ENCODE measurements at regions not wholly inside any gene's neighbourhood (a gene's known extent, or its start where the extent isn't known, plus 50 kb on each side); places are given as distances from the start of the nearest gene placed in this dataset.
"Not testable (repeated sequence)": the region's sequence is repeated elsewhere in the genome, so short reads cannot be mapped to it uniquely, and the experiment has no call there.

DNA sequence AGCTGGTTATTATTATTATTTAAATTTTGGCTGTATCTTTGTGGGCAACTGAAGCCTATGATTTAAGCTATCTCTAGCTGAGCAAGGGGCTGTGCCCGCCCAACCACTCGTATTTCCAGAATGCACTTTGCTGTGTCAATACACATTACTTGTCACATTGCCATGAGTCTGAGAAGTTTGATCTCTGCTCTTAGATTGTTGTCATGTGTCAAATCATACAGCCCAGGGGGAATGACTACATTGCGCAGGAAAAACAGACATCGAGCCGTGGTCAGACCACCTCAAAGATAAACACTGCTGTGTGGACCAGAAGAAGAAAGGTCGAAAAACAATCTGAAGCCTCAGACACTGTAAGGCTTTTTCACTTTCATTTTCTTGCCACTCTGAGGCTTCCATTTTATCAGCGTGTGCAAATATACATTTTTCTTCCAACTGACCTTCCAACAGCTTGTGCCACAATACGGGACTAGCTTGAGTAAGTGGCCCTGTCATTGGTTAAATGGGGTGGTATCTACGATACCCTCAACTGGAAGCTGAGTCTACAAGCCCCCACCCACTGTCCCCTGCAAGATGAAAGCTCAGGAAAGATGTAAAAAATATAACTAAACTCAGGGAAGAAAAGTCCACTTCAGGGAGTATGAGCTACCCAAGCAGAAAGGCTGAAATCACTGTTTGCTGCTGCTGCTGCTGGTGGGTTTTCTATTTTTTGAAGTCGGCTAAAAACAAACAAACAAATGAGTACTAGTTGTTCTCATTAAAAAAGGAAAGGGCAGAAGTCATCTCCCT, 603.0 kb downstream of the BNC2 start:
- DNase-seq (ENCODE audit: extremely low read depth, low read depth, low spot score): no peak

DNA sequence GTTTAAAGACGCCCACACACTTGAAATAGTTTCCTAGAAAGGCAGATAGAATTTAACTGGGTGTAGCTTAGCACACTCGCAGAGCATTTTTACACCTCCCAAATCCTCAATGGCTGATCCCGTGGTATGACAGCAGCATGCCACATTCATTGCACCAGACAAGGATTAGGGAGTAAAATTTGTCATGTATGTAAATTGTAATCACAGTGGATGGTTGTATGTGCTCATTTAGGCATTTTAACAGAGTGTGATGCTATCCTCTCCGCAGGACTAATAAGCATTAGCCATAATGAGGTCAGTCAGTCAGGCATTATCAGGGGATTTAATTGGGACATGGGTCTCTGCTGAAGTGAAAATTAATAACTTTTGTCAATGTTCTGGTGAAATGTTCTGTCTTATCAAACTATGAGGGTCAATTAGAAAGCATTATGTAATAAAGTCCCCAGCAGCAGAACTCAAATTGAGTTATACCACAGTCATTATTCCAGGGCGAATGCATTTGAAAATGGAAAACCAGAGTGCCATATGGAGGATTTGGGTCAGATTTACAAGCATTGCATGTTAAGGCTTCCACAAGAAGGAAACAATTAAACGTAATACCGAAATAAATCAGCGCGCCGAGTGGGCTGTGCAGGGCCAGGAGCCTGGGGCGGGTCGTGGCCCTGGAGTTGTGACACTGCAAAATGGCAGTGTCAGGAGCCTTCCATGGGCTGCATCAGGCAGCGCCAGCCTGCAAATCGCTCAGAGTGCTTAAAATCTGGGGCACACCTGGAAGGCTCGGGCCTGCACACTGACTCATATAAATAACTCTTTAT, 602.2 kb downstream of the BNC2 start:
- no peak for DNase-seq (ENCODE audit: extremely low read depth, low read depth, low spot score)

DNA sequence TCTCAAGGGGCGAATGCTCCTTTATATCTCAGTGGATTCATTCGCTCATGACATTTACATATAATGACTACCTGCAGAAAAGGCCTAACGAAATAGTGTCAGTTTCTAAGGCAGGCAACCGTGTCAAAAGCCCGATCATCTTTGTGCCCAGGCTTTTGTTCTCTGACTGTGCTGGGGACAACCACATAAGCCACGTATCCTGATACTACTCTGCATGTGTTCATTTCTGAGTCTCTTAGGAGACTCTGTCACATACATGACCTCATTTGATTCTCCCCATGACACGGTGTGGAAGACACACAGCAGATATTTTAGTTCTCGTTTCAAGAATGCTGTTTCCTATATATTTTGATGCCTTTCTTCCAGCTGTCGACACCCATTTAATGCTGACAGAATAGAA, 598.5 kb downstream of the BNC2 start:
- DNase-seq (ENCODE audit: extremely low read depth, low read depth, low spot score): no peak

DNA sequence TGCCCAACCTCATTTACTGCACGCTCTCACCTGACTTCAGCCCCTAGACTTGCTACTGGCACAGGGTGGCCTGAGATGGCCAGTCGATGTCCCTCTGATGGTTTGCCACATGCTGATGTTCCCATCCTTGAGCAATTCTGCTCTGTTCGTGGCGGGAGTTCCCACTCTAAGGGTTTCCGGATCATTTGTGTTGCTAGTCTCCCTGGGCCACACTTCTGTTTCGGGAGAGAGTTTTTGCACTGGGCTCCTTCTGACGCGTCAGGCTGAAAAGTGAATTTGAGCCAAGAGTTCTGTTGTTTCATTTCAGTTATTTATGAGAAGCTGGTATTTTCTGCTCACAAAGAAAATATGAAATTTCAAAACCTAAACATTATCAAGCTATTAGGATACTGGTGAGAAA, 597.7 kb downstream of the BNC2 start:
- no peak for DNase-seq (ENCODE audit: extremely low read depth, low read depth, low spot score)

DNA sequence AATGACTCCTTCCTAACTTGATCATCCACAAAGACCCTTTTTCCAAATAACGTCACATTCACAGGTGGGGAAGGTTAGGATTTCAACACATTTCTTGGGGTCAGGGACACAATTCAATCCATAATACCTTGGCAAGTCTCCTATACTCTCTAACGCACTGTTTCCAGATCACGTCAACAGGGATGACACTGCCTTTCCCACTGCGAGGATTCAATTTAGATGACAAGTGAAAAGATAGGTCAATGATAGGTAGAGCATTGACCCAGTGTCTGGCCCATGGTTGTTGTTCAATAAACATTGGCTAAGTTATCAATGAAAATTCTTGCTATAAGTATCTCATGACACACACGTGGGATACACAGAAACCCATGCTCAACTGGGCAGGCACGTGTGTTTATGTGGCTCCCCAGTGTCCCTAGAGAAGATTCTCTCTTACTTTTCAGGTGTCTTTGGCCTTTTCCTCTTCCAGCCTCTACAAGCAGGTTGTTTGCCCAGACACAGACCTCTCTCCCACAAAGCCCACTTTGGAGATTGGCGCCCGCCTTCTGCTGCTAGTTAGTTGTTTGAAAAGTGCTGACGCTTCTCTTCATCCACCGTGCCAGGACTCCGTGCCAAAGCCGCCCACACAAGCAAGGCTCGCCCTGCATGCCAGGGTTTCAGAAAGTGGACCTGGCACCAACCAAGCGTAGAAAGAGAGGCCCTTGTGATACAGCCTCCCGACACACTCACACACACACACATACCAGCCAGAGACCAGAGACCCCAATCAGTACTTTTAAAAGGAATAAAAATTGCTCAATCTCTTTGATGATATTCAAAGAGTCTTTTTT, 594.5 kb downstream of the BNC2 start:
- no peak for DNase-seq (ENCODE audit: extremely low read depth, low read depth, low spot score)

DNA sequence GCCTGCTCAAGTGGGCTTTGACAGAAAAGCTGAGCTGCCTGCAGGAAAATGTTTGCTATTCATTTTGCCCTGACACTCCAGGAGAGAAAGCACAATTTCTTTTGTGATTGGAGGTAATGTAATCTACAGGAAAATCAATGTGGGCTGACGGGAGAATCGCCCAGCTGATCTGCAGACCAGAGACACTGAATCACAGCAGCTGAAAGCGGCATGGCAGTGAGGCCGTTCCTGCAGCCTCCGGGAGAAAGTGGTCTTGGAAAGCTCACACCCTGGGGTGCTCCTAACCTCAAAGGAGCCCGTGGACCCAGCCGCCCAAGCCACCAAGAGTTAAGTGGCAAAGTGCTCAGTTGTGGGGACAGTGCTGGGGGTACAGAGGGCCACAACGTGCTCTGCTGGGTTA, 593.6 kb downstream of the BNC2 start:
- DNase-seq (ENCODE audit: extremely low read depth, low read depth, low spot score): no peak

DNA sequence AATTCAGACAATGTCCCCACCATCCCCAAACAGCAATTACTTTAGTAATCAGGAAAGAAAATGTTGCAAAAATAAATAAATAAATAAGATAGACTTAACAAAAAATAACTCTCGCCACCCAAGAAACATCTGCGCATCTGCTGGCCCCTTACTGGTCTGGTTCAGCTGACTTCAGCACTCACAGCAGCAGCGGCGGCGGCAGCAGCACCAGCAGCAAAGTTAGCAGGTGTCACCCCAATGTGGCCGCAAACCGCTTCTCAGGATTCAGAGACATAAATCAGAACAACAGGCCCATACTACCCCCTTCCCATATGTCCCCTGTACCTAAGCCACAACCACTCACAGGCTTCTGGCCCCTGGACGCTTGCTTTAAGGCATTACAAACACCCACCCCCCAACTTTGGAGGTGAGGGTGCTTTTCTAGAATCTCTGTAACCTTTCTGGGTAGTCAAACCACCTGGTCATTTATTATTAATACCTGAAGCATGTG, 593.0 kb downstream of the BNC2 start:
- DNase-seq (ENCODE audit: extremely low read depth, low read depth, low spot score): no peak

DNA sequence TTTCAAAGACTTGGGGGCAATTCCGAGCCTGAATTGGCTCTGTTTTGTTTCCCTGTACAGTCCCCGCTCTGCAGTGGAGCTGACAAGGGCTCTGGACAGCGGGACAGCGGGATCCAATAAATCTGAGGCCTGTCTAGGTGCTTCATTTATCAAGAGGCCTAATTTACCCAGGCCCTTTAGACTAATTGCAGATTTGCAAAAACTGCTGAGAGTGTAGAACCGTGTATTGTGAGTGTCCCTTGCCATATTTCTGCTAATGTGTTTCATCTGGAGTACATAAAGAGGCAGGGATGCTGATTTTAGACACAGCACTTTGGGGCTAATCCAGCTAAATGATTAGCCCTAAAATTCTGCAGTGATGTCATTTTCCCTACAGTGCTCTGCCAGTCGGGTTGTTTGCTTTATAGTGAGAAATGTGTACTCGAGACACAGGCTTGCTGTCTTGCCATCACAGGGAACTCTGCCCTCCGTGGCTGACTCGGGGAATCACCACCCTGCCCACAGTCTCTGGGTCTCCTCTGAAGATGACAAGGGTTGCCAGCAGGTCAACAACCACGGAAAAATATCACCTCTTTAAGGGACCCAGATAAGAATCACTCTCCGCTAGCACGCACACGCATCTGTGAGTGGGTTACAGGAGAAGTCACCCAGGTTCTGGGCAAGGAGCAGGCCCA, 592.0 kb downstream of the BNC2 start:
- DNase-seq (ENCODE audit: extremely low read depth, low read depth, low spot score): no peak

DNA sequence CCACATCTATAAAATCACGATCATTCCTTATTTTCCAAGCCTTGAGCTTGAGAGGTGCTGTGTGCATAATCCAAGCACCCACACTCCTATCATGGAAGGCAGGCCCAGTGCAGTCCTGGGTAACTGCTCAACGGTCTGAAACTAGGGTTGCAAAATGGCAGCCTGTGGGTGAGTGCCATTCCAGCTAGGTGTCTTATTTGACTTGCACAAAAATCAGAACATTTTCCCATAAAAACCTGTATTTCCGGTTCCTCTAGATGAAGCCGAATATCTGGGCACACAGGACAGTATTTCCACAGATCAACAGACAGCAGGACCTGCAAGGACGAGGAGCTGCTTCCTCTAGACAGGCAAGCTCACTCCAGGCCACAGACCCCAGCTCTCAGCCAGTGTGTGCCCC, 588.8 kb downstream of the BNC2 start:
- DNase-seq (ENCODE audit: extremely low read depth, low read depth, low spot score): no peak

DNA sequence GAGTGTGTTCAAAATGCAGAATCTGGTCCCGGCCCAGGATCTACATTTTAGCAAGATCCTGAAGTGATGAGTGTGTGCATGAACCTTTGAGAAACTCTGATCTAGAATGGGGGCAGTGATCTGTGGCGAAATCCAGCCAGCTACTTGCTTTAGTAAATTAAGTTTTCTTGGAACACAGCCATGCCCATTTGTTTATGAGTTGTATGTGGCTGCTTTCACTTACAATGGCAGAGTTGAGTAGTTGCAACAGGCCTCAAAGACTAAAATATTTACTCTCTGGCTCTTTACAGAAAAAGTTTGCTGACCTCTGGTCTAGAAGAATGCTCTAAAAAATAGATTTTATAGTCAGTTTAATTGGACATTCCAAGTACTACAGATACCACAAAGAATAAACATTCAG, 588.3 kb downstream of the BNC2 start:
- no peak for DNase-seq (ENCODE audit: extremely low read depth, low read depth, low spot score)

DNA sequence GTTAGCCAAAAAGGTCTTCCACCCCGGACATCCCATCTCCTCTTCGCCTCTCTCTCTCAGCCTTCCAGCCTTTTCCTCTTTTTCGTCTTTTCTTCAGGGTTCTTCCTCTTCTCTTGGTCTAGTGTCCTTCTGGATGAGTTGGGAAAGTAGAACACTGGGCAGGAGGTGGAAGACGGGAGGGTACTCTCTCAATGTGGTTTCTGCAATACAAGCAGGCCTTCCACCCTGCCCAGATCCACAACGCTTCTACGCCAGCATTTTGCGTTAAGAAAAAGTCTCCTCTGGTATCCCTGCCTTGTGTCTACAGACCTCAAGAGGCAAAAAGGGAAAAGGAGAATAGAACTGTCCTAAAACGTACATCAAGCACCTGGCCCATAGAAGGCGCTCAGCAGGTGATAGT, 587.8 kb downstream of the BNC2 start:
- no peak for DNase-seq (ENCODE audit: extremely low read depth, low read depth, low spot score)

DNA sequence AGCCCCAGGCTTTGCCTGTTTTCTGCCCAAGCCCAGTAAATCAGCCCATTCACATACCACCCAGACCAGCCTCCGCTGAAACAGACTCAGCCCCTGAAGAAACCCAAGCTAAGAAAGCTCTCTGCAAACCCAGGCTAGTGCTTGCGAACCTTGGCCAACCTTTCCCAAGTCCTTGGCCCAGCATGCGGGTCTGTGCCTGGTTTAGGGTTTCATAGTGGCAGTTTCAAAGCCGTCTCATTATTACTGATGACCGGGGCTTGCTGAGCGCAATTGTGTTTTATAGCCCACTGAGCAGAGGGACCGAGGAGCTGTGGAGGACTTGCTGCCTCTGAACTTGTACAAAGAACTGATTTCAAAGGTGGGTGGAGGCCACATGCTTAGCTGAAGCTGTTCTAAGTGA, 584.3 kb downstream of the BNC2 start:
- DNase-seq (ENCODE audit: extremely low read depth, low read depth, low spot score): no peak

DNA sequence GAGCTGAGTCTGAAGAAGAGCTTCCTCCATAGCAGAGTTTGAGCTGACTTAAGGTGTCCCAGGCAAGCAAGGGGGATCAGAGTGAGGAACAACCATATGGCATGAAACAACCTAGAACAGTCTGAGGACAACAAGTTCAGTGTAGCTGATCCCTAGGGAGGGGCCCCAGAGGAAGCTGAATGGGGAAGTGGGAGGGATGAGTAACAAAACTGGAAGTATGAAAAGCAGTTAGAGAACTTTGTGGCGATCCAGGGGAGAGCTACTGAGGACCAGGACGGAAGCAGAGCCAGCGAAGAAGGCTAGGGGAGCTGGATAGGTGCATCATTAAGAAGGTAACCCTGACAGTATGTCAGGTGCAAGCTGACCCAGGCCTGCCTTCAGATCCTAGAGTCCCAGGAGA, 580.8 kb downstream of the BNC2 start:
- DNase-seq (ENCODE audit: extremely low read depth, low read depth, low spot score): no peak

DNA sequence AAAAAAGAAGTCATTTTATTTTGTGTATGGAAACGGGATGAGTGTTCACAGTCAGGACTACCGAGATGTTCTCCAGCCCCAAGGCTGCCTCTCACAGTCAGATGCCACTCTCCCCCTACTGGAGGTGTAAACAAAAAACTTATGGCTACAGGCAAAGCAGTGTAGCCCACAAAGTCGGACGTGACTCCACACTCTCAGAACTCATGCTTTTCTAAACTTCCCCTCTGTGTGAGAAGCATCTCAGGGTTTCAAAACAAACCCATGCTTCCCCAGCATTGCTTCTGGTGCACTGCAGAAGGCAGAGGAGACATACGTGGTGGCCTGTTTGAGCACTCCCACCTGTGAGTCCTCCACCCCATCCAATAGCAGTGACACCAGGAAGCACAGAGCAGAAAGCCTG, 580.3 kb downstream of the BNC2 start:
- no peak for DNase-seq (ENCODE audit: extremely low read depth, low read depth, low spot score)

DNA sequence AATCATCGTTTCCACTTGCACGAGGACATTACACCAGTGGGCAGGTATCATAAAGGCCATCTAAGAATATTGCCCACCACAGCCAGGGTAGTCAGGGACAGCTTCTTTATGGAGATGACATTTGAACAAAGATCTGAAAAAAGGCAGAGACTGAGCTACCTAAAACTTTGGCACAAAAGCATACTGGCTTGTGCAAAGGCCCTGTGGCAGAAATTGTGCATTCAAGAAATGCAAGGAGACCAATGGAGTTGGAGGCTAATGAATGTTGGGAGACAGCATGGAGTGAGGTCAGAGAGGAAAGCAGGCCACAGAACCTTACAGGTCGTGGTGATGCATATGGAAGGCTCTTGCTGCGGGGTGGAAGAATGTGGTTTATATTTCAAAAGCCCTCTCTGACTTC, 578.5 kb downstream of the BNC2 start:
- DNase-seq (ENCODE audit: extremely low read depth, low read depth, low spot score): no peak

DNA sequence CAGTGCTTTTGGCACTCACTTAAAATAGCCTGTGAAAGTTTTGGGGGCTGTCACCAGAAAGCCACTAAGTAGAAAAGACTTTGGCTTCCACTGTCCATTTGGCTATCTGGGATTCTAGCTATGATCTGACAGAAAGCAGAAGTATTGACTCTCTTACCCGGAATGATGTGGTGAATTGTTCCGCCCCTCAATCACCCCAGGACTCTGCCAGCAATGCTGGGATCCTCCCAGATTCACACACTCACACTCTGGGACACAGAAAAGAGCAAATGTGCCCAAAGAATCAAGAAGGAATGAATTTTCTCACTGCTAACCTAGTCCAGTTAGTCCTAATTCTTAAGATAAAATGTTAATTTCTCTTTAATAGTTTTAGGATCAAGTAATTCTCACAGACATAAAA, 576.9 kb downstream of the BNC2 start:
- no peak for DNase-seq (ENCODE audit: extremely low read depth, low read depth, low spot score)

DNA sequence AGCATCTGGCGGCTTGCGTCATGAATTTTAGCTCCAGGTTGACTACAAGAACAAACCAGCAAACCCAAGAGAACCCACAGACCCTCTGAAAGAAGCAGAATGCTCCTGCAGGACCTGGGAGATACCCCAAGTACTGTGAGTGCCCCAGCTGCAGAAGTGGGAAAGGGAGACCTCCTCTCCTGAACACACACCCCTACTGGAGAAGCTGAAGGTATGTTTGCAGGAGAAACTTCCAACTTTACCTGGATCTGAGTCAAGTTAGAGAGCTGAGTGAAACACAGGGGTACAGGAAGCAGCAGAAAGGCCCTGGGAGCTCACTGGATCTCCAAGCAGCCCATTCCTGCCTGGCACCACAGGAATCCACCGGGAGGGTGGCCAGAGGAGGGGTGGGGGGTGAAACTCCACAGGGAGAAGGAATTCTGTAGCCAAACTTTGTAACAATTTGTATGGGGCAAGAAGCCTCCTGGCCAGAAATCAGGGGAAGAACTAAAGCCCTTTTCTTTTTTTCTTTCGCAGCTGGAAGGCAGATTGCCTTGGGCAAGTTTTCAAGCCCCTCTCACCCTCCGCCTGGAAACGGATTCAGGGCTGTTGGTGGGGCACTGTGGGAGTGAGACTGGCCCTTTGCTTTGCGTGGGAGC, 576.2 kb downstream of the BNC2 start:
- DNase-seq (ENCODE audit: extremely low read depth, low read depth, low spot score): no peak

DNA sequence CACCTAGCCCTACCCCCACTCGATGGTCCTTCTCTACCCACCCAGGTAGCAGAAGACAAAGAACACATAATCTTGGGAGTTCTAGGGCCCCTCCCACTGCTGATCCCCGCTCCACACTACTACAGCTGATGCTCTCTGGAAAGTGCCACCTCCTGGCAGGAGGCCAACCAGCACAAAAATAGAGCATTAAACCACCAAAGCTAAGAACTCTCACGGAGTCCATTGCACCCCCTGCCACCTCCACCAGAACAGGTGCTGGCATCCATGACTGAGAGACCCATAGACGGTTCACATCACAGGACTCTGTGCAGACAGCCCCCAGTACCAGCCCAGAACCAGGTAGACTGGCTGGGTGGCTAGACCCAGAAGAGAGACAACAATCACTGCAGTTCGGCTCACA, 575.5 kb downstream of the BNC2 start:
- not testable (repeated sequence) for DNase-seq (ENCODE audit: extremely low read depth, low read depth, low spot score)

DNA sequence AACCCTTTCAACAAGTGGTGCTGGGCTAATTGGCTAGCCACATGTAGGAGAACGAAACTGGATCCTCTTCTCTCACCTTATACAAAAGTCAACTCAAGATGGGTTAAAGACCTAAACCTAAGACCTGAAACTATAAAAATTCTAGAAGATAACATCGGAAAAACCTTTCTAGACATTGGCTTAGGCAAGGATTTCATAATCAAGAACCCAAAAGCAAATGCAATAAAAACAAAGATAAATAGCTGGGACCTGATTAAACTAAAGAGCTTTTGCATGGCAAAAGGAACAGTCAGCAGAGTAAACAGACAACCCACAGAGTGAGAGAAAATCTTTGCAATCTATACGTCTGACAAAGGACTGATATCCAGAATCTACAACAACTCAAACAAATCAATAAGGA, 571.1 kb downstream of the BNC2 start:
- not testable (repeated sequence) for DNase-seq (ENCODE audit: extremely low read depth, low read depth, low spot score)

DNA sequence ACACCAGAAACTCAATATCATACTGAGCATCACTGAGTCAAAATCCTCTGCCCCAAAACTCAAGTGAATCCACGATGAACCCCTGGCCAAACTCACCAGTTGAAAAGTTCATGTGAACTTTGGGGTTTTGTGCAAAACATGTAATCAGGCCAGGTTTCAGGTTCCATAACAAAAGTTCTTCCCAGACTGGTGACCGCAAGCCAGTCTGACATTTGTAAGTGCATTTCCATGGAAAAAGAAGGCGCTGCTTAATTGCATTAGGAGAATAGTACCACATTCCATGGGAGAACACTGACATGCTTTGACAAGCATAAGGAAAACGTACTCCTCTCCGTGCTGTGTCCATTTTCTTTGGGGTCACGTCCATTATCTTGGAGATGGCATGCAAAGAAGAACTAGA, 567.0 kb downstream of the BNC2 start:
- no peak for DNase-seq (ENCODE audit: extremely low read depth, low read depth, low spot score)

Data from glomerular endothelial cell (primary cell).